IMR-90 (cell line): ENCODE measurements at regions not wholly inside any gene's neighbourhood (a gene's known extent, or its start where the extent isn't known, plus 50 kb on each side); places are given as distances from the start of the nearest gene placed in this dataset.

Experiments used
- ATAC-seq: fragments of 200-7000 bp; cut with Tn5 transposase; 2 replicates; pipeline ENCODE4 v1.9.1; 2020; ENCODE audit warnings: low read depth, mild to moderate bottlenecking, moderate library complexity
- BruUV-seq: library from RNA; stranded (reverse); fragments of 400-500 nt; replicated peaks from 2 replicates; lab custom pipeline; 2021; lab: Mats Ljungman, UMichigan
- CTCF ChIA-PET: fragments of 300-600 bp; formaldehyde crosslinking; extraction: SDS; loops from one replicate; lab custom pipeline; 2021; ENCODE audit warnings: antibody characterized with exemption; lab: Yijun Ruan, JAX
- POLR2A ChIA-PET: fragments of 300-600 bp; sonication (Branson Sonifier 250); formaldehyde crosslinking; loops from one replicate; lab custom pipeline; 2022; ENCODE audit warnings: antibody characterized with exemption; ENCODE audit not compliant: unreplicated experiment; lab: Charles Lee
- DNase-seq: peaks from one replicate; pipeline ENCODE4 v3.0.0; 2013
- H2AFZ ChIP-seq: replicated peaks from 2 replicates; pipeline ENCODE3; 2013; ENCODE audit warnings: low read length, mild to moderate bottlenecking; ENCODE audit not compliant: poor library complexity
- H2AK5ac ChIP-seq: 2 replicates; pipeline ENCODE4 v1.6.1; 2013; ENCODE audit warnings: low read depth, low read length, inconsistent platforms
- H2AK9ac ChIP-seq: replicated peaks from 2 replicates; pipeline ENCODE3; 2013; ENCODE audit warnings: mild to moderate bottlenecking, low read depth, low read length, moderate library complexity; ENCODE audit not compliant: poor library complexity
- H2BK120ac ChIP-seq: 2 replicates; pipeline ENCODE4 v1.6.1; 2013; ENCODE audit warnings: low read depth, low read length, inconsistent platforms
- H2BK15ac ChIP-seq: 3 replicates; pipeline ENCODE4 v1.6.1; 2013; ENCODE audit warnings: low read depth, low read length, inconsistent platforms
- H2BK20ac ChIP-seq: 2 replicates; pipeline ENCODE4 v1.6.1; 2013; ENCODE audit warnings: low read depth, mild to moderate bottlenecking, inconsistent platforms, low read length, moderate library complexity
- H2BK5ac ChIP-seq: 2 replicates; pipeline ENCODE4 v1.6.1; 2013; ENCODE audit warnings: mild to moderate bottlenecking, low read depth, low read length, inconsistent platforms; ENCODE audit not compliant: poor library complexity, severe bottlenecking
- H3K14ac ChIP-seq: replicated peaks from 2 replicates; pipeline ENCODE4 v1.6.1; 2013; ENCODE audit warnings: low read depth, low read length, inconsistent platforms
- H3K18ac ChIP-seq: 2 replicates; pipeline ENCODE4 v1.6.1; 2013; ENCODE audit warnings: low read depth, low read length, control low read depth
- H3K23ac ChIP-seq: 2 replicates; pipeline ENCODE4 v1.6.1; 2013; ENCODE audit warnings: low read depth, low read length, inconsistent platforms
- H3K27ac ChIP-seq: 2 replicates; pipeline ENCODE4 v1.5.1; 2013; ENCODE audit warnings: mild to moderate bottlenecking, control low read depth, low read length; ENCODE audit not compliant: insufficient read depth
- H3K27me3 ChIP-seq: 2 replicates; pipeline ENCODE4 v1.6.1; 2013; ENCODE audit warnings: low read length; ENCODE audit not compliant: control insufficient read depth, insufficient read depth
- H3K36me3 ChIP-seq: 2 replicates; pipeline ENCODE4 v1.6.1; 2013; ENCODE audit warnings: low read length, mixed read lengths; ENCODE audit not compliant: control insufficient read depth, insufficient read depth
- H3K4ac ChIP-seq: 2 replicates; pipeline ENCODE4 v1.6.1; 2013; ENCODE audit warnings: low read depth, low read length, inconsistent platforms
- H3K4me1 ChIP-seq: 2 replicates; pipeline ENCODE4 v1.6.1; 2013; ENCODE audit warnings: low read length, mixed read lengths; ENCODE audit not compliant: control insufficient read depth, insufficient read depth
- H3K4me2 ChIP-seq: 2 replicates; pipeline ENCODE4 v1.6.1; 2013; ENCODE audit warnings: low read depth, mild to moderate bottlenecking, control low read depth, low read length, moderate library complexity
- H3K4me3 ChIP-seq: 2 replicates; pipeline ENCODE4 v1.5.1; 2013; ENCODE audit warnings: low read depth, mild to moderate bottlenecking, control low read depth, low read length, moderate library complexity; ENCODE audit not compliant: insufficient read depth
- H3K56ac ChIP-seq: 2 replicates; pipeline ENCODE4 v1.6.1; 2013; ENCODE audit warnings: low read length, inconsistent platforms; ENCODE audit not compliant: insufficient read depth; ENCODE audit errors: extremely low read depth
- H3K79me1 ChIP-seq, 2 experiments: 2 replicates each; pipeline ENCODE4 v1.6.1; 2013; ENCODE audit warnings: low read length in 2 of 2, inconsistent platforms in 1 of 2, low read depth in 1 of 2
- H3K9ac ChIP-seq: 2 replicates; pipeline ENCODE4 v1.6.1; 2013; ENCODE audit warnings: low read depth, low read length, control low read depth
- H3K9me1 ChIP-seq: 2 replicates; pipeline ENCODE4 v1.6.1; 2013; ENCODE audit warnings: low read length, inconsistent platforms; ENCODE audit not compliant: insufficient read depth
- H3K9me3 ChIP-seq: 2 replicates; pipeline ENCODE4 v1.6.1; 2013; ENCODE audit warnings: low read length; ENCODE audit not compliant: control insufficient read depth, insufficient read depth
- H4K20me1 ChIP-seq: 2 replicates; pipeline ENCODE4 v1.6.1; 2013; ENCODE audit warnings: low read length, inconsistent platforms; ENCODE audit not compliant: insufficient read depth
- H4K5ac ChIP-seq: 2 replicates; pipeline ENCODE4 v1.6.1; 2013; ENCODE audit warnings: mild to moderate bottlenecking, low read depth, low read length, control low read depth
- H4K8ac ChIP-seq, 2 experiments: 2 replicates each; pipeline ENCODE4 v1.6.1; 2013; ENCODE audit warnings: low read depth in 2 of 2, low read length in 2 of 2, control low read depth in 1 of 2, inconsistent platforms in 1 of 2
- H4K91ac ChIP-seq: 2 replicates; pipeline ENCODE4 v1.6.1; 2013; ENCODE audit warnings: low read depth, low read length, inconsistent platforms; ENCODE audit not compliant: insufficient read depth
- BHLHE40 ChIP-seq: fragments of 150-350 bp; IDR thresholded peaks from 2 replicates; pipeline ENCODE4 v1.6.1; 2016; ENCODE audit warnings: mild to moderate bottlenecking, low read depth, low read length
- CEBPB ChIP-seq: IDR thresholded peaks from 2 replicates; pipeline ENCODE4 v1.6.1; 2012; ENCODE audit warnings: low read depth, low read length, improper control_type of control experiment
- CHD1 ChIP-seq: IDR thresholded peaks from 2 replicates; pipeline ENCODE4 v1.6.1; 2012; ENCODE audit warnings: low read depth, low read length, improper control_type of control experiment
- FOS ChIP-seq: fragments of 150-350 bp; IDR thresholded peaks from 2 replicates; pipeline ENCODE4 v1.6.1; 2016; ENCODE audit warnings: low read depth, low read length
- MAFK ChIP-seq: IDR thresholded peaks from 2 replicates; pipeline ENCODE4 v1.6.1; 2012; ENCODE audit warnings: low read depth, low read length, improper control_type of control experiment
- MAZ ChIP-seq: IDR thresholded peaks from 2 replicates; pipeline ENCODE4 v1.6.1; 2012; ENCODE audit warnings: low read depth, mild to moderate bottlenecking, low read length, improper control_type of control experiment, moderate library complexity, borderline replicate concordance
- MXI1 ChIP-seq: IDR thresholded peaks from 2 replicates; pipeline ENCODE4 v1.6.1; 2012; ENCODE audit warnings: low read depth, mild to moderate bottlenecking, low read length, moderate library complexity, borderline replicate concordance
- NFE2L2 ChIP-seq: fragments of 150-350 bp; IDR thresholded peaks from 2 replicates; pipeline ENCODE4 v1.6.1; 2016; ENCODE audit warnings: low read depth, mild to moderate bottlenecking, low read length
- POLR2A ChIP-seq: IDR thresholded peaks from 2 replicates; pipeline ENCODE4 v1.6.1; 2012; ENCODE audit warnings: mild to moderate bottlenecking, low read depth, low read length
- RAD21 ChIP-seq: IDR thresholded peaks from 2 replicates; pipeline ENCODE4 v1.6.1; 2012; ENCODE audit warnings: low read length, improper control_type of control experiment
- RCOR1 ChIP-seq: IDR thresholded peaks from 2 replicates; pipeline ENCODE4 v1.6.1; 2012; ENCODE audit warnings: mild to moderate bottlenecking, low read length, improper control_type of control experiment; ENCODE audit not compliant: insufficient replicate concordance
- RFX5 ChIP-seq: IDR thresholded peaks from 2 replicates; pipeline ENCODE4 v1.8.0; 2012; ENCODE audit warnings: low read depth, mild to moderate bottlenecking, low read length, moderate library complexity
- SMC3 ChIP-seq: fragments of 150-350 bp; IDR thresholded peaks from 2 replicates; pipeline ENCODE4 v1.6.1; 2016; ENCODE audit warnings: low read depth, mild to moderate bottlenecking, antibody characterized with exemption, low read length, moderate library complexity
- whole genome bisulfite sequencing, 2 experiments: methylation state at CpG; one replicate each; pipeline versions ENCODE4 v1.1.5 to v1.1.7; 2013; ENCODE audit warnings: missing lambda C conversion rate in 2 of 2; ENCODE audit not compliant: insufficient read length in 1 of 2; ENCODE audit errors: extremely low coverage in 2 of 2; 5-methylcytosine and 5-hydroxymethylcytosine counted together
- dilution Hi-C: fragments of 300-500 bp; cut with HindIII; formaldehyde crosslinking; loops from one replicate; pipeline ENCODE4 v1.14.3; 2018; ENCODE audit warnings: low sequenced_read_pairs; ENCODE audit not compliant: unreplicated experiment
- in situ Hi-C: fragments of 300-500 bp; cut with MboI; formaldehyde crosslinking; loops from 3 replicates; pipeline ENCODE4 v1.14.3; 2019; ENCODE audit warnings: low sequenced_read_pairs, inconsistent platforms, mixed read lengths
- intact Hi-C: fragments of 100-400 bp; cut with micrococcal nuclease; formaldehyde crosslinking; loops from 2 replicates; pipeline ENCODE4 v1.10.0; 2022
- TF ChIP-seq, protein P1 (sequence below): fragments of 150-350 bp; IDR thresholded peaks from 2 replicates; pipeline ENCODE4 v1.6.1; 2016; ENCODE audit warnings: low read depth, mild to moderate bottlenecking, low read length, moderate library complexity, borderline replicate concordance
- TF ChIP-seq, protein P2 (sequence below): conservative IDR thresholded peaks from 2 replicates; pipeline ENCODE4 v1.5.1; 2012; ENCODE audit warnings: mild to moderate bottlenecking, low read depth, low read length, improper control_type of control experiment
- TF ChIP-seq, protein P3 (sequence below): fragments of 150-350 bp; IDR thresholded peaks from 2 replicates; pipeline ENCODE4 v1.6.1; 2017; ENCODE audit warnings: mild to moderate bottlenecking, antibody characterized with exemption, low read length, low read depth

DNA sequence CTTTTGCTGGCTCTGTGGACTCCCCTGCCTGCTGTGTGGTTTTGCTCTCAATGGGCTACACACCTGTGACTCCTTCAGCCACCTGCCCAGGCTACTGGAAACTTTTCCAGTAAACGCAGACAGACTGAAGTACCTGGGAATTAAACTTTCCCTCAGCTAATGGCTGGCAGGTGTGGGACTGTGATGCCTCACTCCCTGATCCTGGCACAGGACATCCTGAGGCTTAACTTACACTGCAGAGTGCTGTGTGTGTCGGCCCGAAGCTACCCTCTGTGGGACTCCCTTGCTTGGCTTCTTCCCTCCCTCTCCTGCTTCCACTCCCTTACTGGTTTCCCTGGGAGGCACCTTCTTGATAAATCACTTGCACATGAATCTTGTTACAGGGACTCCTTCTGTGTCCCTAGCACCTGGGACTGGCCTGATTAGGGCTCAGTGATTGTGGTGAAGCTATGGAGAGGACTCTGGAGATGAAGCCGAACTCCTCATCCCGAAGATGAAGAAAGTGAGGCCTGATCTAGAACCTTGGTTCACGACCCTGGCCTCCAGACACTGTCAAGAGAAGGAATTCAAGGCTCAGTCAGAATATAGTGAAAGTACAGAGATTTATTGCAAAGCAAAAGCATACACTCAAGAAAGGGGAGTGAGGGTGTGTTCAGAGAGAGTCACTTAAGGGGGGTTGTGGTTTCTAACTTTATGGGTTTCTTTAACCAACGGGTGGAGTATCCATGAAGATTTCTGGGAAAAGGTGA is 113.4 kb upstream of the ALDH1B1 start:
- Histone ChIP-seq H3K4me3 (no peak overlapping the region), H2BK20ac (no peak overlapping the region), H2BK5ac (no peak overlapping the region), H2BK15ac (no peak overlapping the region), H4K20me1 (no peaks in the 10 kb centered on the region), H2BK120ac (no peak overlapping the region), H4K91ac (no peak overlapping the region), H3K56ac (no peak overlapping the region), H2AK9ac (no peak overlapping the region), H3K4ac (no peak overlapping the region), H3K23ac (no peak overlapping the region), H3K79me1 (no peaks in the 10 kb centered on the region), H3K9me3 (no peaks in the 10 kb centered on the region), H3K27me3 (peaks cover 47% of the 10 kb centered on the region), H2AK5ac (no peak overlapping the region), H3K4me2 (no peak overlapping the region), H3K14ac (no peak overlapping the region), H2AFZ (no peak overlapping the region), H3K36me3 (no peaks in the 10 kb centered on the region), H3K18ac (no peak overlapping the region), H3K9ac (no peak overlapping the region), H3K9me1 (no peaks in the 10 kb centered on the region), H4K8ac (no peak overlapping the region), H4K5ac (no peak overlapping the region), H3K4me1 (no peaks in the 10 kb centered on the region), H3K27ac (no peak overlapping the region)
- WGBS, 2 experiments = 60% methylated on average over 1 of the region's 7 CpGs; no CpG with 5 or more reads in 1 of the 2 experiments
- TF ChIP-seq, protein P1, sequence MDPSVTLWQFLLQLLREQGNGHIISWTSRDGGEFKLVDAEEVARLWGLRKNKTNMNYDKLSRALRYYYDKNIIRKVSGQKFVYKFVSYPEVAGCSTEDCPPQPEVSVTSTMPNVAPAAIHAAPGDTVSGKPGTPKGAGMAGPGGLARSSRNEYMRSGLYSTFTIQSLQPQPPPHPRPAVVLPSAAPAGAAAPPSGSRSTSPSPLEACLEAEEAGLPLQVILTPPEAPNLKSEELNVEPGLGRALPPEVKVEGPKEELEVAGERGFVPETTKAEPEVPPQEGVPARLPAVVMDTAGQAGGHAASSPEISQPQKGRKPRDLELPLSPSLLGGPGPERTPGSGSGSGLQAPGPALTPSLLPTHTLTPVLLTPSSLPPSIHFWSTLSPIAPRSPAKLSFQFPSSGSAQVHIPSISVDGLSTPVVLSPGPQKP = no peak
- TF ChIP-seq CEBPB (no peak), MXI1 (no peak), MAZ (no peak), CHD1 (no peak), RAD21 (no peak), RCOR1 (no peak), BHLHE40 (no peak), RFX5 (no peak), MAFK (no peak), NFE2L2 (no peak), POLR2A (no peak), SMC3 (no peak), FOS (no peak)
- TF ChIP-seq, protein P2, sequence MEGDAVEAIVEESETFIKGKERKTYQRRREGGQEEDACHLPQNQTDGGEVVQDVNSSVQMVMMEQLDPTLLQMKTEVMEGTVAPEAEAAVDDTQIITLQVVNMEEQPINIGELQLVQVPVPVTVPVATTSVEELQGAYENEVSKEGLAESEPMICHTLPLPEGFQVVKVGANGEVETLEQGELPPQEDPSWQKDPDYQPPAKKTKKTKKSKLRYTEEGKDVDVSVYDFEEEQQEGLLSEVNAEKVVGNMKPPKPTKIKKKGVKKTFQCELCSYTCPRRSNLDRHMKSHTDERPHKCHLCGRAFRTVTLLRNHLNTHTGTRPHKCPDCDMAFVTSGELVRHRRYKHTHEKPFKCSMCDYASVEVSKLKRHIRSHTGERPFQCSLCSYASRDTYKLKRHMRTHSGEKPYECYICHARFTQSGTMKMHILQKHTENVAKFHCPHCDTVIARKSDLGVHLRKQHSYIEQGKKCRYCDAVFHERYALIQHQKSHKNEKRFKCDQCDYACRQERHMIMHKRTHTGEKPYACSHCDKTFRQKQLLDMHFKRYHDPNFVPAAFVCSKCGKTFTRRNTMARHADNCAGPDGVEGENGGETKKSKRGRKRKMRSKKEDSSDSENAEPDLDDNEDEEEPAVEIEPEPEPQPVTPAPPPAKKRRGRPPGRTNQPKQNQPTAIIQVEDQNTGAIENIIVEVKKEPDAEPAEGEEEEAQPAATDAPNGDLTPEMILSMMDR = no peak
- TF ChIP-seq, protein P3, sequence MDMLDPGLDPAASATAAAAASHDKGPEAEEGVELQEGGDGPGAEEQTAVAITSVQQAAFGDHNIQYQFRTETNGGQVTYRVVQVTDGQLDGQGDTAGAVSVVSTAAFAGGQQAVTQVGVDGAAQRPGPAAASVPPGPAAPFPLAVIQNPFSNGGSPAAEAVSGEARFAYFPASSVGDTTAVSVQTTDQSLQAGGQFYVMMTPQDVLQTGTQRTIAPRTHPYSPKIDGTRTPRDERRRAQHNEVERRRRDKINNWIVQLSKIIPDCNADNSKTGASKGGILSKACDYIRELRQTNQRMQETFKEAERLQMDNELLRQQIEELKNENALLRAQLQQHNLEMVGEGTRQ = no peak
- no TSS peak for BruUV-seq
- dilution Hi-C loops = no loop called here
- ChIA-PET POLR2A (no interaction called here), CTCF (no interaction called here)
- intact Hi-C loops = loop anchor here (10.0 kb wide), 1 partner anchor 56 kb away; no protein-coding TSS in a partner anchor
- in situ Hi-C loops = no loop called here
- no peak for DNase-seq
- ATAC-seq = no peak
